ENCODE measurements at regions not wholly inside any gene's neighbourhood (a gene's known extent, or its start where the extent isn't known, plus 50 kb on each side); places are given as distances from the start of the nearest gene placed in this dataset.

DNA sequence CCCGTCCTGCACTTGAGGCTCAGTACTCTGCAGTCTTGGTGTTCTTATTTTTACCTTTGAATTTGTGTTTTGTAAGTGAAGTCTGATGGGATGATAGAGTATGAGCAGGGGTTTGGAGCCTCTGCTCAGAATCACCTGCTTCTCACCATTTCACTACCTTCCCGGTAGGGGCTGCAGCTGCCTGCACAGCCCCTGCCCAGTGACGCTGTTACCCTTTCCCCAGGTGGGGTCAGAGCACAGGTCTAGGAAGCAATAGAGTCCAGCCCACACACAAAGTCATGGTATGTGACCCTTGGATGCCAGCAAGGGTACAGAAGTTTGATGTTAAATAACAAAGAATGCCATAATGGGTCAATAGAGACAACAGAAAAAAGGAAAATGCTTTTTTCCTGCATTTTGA lies 101.8 kb upstream of the TCF21 start:
- no peak overlapping the region for H3K4me3 ChIP-seq
- no peak overlapping the region for H2AFZ ChIP-seq (ENCODE audit: low read depth, low read length)
- in situ Hi-C loops (cut with MboI), result no loop called here
- intact Hi-C loops (cut with micrococcal nuclease), result no loop called here
- POLR2A ChIA-PET, result no interaction called here
- ATAC-seq (no peak), FAIRE-seq (no peak), DNase-seq (ENCODE audit: extremely low read depth in 1 of 4, low spot score in 3 of 4) (no peak)
- WGBS (ENCODE audit: insufficient coverage, low coverage, missing lambda C conversion rate), result 11% methylated on average over 3 of the region's 3 CpGs
- H3K27me3 ChIP-seq (ENCODE audit: control insufficient read depth in 2 of 2, insufficient read depth in 2 of 2, low read length in 2 of 2), result no peaks in the 10 kb centered on the region; a peak in 1 of 5 replicates
- CTCF ChIA-PET (ENCODE audit: low intra/inter-chr PET ratio), result interaction anchor here (0.6 kb wide), 1 partner anchor 1100 kb away, joined by 3 read pairs; no protein-coding TSS in a partner anchor
- H3K9ac ChIP-seq (ENCODE audit: insufficient read depth in 1 of 2, low read depth in 2 of 2, low read length in 2 of 2), result no peak overlapping the region
- TF ChIP-seq, protein P1, sequence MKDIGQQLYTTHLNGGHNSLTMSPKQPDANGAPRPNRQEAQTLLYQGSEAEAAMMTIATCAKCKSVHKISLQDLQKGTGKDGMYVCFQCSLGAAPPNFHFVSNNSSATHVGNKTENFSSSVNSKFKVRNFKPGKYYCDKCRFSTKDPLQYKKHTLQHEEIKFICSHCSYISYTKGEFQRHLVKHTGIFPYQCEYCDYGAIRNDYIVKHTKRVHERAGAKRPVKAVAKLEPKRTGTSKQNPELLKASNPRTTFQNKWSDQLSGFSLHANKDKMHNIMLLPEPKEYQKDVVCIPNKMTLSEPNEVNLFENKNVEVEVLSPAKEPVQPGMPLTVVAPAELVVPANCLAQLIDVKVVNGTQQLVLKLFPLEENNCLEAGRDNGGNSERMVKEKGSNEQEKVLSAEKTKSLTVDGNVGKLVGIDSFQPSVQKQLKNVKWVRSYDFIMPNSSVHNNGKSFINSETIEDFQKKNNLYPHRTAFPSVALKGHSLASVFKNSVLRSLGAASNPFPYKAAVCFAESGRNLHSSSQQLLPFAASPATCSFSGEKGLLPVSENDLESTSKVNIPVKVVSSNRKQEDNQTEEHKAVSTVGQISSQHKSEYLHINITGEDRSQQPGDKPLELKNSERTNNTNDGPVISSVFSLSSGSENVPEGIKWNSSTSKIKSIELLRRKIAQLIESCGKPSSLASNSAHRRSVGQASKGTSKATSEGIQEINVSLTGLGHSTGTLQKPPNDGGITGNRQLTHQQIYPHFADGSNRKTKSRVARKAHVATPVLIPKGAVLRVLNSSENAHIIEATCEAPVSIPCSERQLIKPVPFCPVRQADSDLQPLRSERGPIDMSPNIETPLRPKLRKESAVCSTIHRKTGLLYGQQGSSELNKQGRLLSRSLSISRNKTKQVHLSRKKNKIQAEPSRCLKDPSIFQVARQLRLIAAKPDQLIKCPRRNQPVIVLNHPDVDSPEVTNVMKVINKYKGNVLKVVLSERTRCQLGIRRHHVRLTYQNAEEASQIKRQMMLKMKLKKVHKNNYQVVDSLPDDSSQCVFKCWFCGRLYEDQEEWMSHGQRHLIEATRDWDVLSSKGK (CRISPR knock-in tag; IDR thresholded peaks at IDR 0.05), result no peak
- TF ChIP-seq MITF (IDR thresholded peaks at IDR 0.05) (no peak), SAFB2 (IDR thresholded peaks at IDR 0.05; ENCODE audit: borderline replicate concordance, low read depth, low read length, severe bottlenecking) (no peak), HSF4 (CRISPR knock-in tag; IDR thresholded peaks at IDR 0.05; ENCODE audit: borderline replicate concordance) (no peak)
- TF ChIP-seq, protein P2, sequence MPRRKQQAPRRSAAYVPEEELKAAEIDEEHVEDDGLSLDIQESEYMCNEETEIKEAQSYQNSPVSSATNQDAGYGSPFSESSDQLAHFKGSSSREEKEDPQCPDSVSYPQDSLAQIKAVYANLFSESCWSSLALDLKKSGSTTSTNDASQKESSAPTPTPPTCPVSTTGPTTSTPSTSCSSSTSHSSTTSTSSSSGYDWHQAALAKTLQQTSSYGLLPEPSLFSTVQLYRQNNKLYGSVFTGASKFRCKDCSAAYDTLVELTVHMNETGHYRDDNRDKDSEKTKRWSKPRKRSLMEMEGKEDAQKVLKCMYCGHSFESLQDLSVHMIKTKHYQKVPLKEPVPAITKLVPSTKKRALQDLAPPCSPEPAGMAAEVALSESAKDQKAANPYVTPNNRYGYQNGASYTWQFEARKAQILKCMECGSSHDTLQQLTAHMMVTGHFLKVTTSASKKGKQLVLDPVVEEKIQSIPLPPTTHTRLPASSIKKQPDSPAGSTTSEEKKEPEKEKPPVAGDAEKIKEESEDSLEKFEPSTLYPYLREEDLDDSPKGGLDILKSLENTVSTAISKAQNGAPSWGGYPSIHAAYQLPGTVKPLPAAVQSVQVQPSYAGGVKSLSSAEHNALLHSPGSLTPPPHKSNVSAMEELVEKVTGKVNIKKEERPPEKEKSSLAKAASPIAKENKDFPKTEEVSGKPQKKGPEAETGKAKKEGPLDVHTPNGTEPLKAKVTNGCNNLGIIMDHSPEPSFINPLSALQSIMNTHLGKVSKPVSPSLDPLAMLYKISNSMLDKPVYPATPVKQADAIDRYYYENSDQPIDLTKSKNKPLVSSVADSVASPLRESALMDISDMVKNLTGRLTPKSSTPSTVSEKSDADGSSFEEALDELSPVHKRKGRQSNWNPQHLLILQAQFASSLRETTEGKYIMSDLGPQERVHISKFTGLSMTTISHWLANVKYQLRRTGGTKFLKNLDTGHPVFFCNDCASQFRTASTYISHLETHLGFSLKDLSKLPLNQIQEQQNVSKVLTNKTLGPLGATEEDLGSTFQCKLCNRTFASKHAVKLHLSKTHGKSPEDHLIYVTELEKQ (CRISPR knock-in tag; IDR thresholded peaks at IDR 0.05), result no peak
- TF ChIP-seq, protein P3, sequence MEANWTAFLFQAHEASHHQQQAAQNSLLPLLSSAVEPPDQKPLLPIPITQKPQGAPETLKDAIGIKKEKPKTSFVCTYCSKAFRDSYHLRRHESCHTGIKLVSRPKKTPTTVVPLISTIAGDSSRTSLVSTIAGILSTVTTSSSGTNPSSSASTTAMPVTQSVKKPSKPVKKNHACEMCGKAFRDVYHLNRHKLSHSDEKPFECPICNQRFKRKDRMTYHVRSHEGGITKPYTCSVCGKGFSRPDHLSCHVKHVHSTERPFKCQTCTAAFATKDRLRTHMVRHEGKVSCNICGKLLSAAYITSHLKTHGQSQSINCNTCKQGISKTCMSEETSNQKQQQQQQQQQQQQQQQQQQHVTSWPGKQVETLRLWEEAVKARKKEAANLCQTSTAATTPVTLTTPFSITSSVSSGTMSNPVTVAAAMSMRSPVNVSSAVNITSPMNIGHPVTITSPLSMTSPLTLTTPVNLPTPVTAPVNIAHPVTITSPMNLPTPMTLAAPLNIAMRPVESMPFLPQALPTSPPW (CRISPR knock-in tag; IDR thresholded peaks at IDR 0.05), result no peak
- no peaks in the 10 kb centered on the region for H3K9me3 ChIP-seq (replicated peaks; ENCODE audit: control insufficient read depth, insufficient read depth, low read depth, low read length)
- H3K4me2 ChIP-seq (ENCODE audit: insufficient read depth, low read length), result no peak overlapping the region
- H3K9me1 ChIP-seq (ENCODE audit: control insufficient read depth, insufficient read depth, low read length), result no peaks in the 10 kb centered on the region
- no peaks in the 10 kb centered on the region for H3K36me3 ChIP-seq (ENCODE audit: control insufficient read depth, insufficient read depth, low read length)
- no peak overlapping the region for H3K27ac ChIP-seq (ENCODE audit: extremely low read depth, low read depth, low read length)
- H4K20me1 ChIP-seq (replicated peaks; ENCODE audit: control insufficient read depth, insufficient read depth, low read length), result no peaks in the 10 kb centered on the region
- no peaks in the 10 kb centered on the region for H3K79me2 ChIP-seq (ENCODE audit: control insufficient read depth, insufficient read depth, low read length)
- BruUV-seq (replicated peaks), result no TSS peak
- no peaks in the 10 kb centered on the region for H3K4me1 ChIP-seq (replicated peaks in 1 of 2; ENCODE audit: control insufficient read depth in 2 of 2, insufficient read depth in 2 of 2, low read length in 2 of 2)

Measured in K562 (cell line).